ENCODE measurements at regions not wholly inside any gene's neighbourhood (a gene's known extent, or its start where the extent isn't known, plus 50 kb on each side); places are given as distances from the start of the nearest gene placed in this dataset.

DNA sequence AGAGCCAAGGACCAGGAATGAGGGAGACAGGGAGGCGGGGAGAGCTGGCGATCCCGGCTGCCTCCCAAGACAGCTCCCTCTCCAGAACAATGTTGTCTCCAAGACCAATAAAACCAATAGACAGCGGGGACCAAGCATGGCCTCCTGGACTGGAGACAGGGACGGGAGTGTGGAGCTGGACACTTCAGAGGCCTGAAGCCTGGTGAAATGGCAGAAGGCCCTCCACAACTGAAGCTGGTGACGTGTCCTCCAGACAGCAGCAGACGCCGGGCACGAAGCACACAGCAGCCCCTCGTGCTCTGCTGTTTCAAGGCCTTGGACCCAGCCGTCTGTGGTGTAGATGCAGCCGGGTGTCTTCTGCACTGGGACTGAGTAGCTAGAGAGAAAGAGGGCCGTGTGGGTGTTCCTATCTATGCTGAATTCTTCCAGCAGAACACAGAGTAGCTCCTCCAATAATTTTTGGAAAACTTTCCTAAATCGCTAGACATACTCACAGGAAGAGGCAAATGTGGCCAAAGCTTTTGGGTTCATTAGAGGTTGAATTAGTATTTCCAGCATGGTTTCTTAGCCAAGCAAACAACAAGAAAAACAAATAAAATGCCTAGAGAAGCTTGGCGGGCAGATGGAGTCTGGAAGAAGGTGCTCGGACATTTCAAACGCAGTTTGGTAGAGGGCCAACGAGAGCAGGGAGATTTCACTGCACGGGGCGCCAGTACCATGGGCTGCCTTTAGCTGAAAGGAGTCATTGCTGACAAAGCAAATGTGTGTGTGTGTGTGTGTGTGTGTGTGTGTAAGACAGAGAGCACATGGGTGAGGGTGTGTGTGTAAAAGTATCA, 570.4 kb downstream of the TCERG1L start:
- TF ChIP-seq, protein P1, sequence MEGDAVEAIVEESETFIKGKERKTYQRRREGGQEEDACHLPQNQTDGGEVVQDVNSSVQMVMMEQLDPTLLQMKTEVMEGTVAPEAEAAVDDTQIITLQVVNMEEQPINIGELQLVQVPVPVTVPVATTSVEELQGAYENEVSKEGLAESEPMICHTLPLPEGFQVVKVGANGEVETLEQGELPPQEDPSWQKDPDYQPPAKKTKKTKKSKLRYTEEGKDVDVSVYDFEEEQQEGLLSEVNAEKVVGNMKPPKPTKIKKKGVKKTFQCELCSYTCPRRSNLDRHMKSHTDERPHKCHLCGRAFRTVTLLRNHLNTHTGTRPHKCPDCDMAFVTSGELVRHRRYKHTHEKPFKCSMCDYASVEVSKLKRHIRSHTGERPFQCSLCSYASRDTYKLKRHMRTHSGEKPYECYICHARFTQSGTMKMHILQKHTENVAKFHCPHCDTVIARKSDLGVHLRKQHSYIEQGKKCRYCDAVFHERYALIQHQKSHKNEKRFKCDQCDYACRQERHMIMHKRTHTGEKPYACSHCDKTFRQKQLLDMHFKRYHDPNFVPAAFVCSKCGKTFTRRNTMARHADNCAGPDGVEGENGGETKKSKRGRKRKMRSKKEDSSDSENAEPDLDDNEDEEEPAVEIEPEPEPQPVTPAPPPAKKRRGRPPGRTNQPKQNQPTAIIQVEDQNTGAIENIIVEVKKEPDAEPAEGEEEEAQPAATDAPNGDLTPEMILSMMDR (conservative IDR thresholded peaks at IDR 0.05): no peak
- no peak for TF ChIP-seq ZFX (IDR thresholded peaks at IDR 0.05)
